ENCODE measurements at regions not wholly inside any gene's neighbourhood (a gene's known extent, or its start where the extent isn't known, plus 50 kb on each side); places are given as distances from the start of the nearest gene placed in this dataset.

DNA sequence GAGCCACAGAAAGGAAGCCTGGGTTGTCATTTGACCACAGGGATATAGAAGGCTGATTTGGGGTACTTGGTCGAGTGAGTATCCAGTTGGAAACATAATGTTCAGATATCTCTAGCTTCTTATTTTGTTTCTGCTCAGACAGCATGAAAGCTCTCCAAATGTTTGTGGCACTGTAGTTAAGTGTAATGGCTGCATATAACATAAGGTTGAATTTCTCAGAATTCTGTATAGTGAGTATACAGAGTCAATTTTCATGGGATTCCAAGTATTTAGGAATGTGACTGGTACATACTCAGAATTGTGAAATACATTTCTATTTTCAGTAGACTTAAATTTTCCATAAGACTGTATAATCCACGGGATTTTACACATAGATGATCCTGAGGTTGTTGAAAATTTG lies 2102.1 kb upstream of the RAG2 start:
- TF ChIP-seq TAF1 (IDR thresholded peaks at IDR 0.05; ENCODE audit: borderline replicate concordance, low read depth, low read length): no peak
- TF ChIP-seq ZBTB11 (CRISPR knock-in tag; IDR thresholded peaks at IDR 0.05): no peak
- no peak for TF ChIP-seq CHD2 (IDR thresholded peaks at IDR 0.05; ENCODE audit: borderline replicate concordance, low read depth, low read length)
- no peak for TF ChIP-seq PML (IDR thresholded peaks at IDR 0.05; ENCODE audit: low read length)
- TF ChIP-seq CTCF (IDR thresholded peaks at IDR 0.05 in 2 of 3, conservative IDR thresholded peaks at IDR 0.05 in 1 of 3; ENCODE audit: control insufficient read depth in 2 of 3, extremely low read depth in 1 of 3, insufficient read depth in 1 of 3, low read depth in 3 of 3, low read length in 3 of 3): no peak
- TF ChIP-seq POLR2A (IDR thresholded peaks at IDR 0.05; ENCODE audit: low read depth, low read length): no peak
- no peak for TF ChIP-seq HDAC2 (IDR thresholded peaks at IDR 0.05)

Measured in GM12878 (cell line).